ENCODE measurements at regions not wholly inside any gene's neighbourhood (a gene's known extent, or its start where the extent isn't known, plus 50 kb on each side); places are given as distances from the start of the nearest gene placed in this dataset.

- Histone ChIP-seq H4K20me1 (ENCODE audit: insufficient read depth, low read length) (no peaks in the 10 kb centered on the region), H3K23ac (ENCODE audit: low read depth, low read length) (no peak overlapping the region), H2AFZ (replicated peaks; ENCODE audit: low read length, poor library complexity) (no peak overlapping the region), H3K4me2 (ENCODE audit: low read depth, low read length) (no peak overlapping the region), H4K8ac (ENCODE audit: low read depth in 2 of 2, low read length in 2 of 2) (no peak overlapping the region), H4K5ac (ENCODE audit: low read depth, low read length) (no peak overlapping the region), H2AK9ac (replicated peaks; ENCODE audit: low read depth, low read length, poor library complexity) (no peak overlapping the region), H3K56ac (ENCODE audit: extremely low read depth, insufficient read depth, low read length) (no peak overlapping the region), H3K18ac (ENCODE audit: low read depth, low read length) (no peak overlapping the region), H3K79me1 (ENCODE audit: low read depth in 1 of 2, low read length in 2 of 2) (no peaks in the 10 kb centered on the region), H3K9me1 (ENCODE audit: insufficient read depth, low read length) (no peaks in the 10 kb centered on the region), H2AK5ac (ENCODE audit: low read depth, low read length) (no peak overlapping the region), H3K9ac (ENCODE audit: low read depth, low read length) (no peak overlapping the region), H3K27me3 (ENCODE audit: control insufficient read depth, insufficient read depth, low read length) (no peaks in the 10 kb centered on the region), H3K27ac (ENCODE audit: insufficient read depth, low read length) (no peak overlapping the region), H3K14ac (replicated peaks; ENCODE audit: low read depth, low read length) (no peak overlapping the region), H3K4me1 (ENCODE audit: control insufficient read depth, insufficient read depth, low read length) (no peaks in the 10 kb centered on the region), H4K91ac (ENCODE audit: insufficient read depth, low read depth, low read length) (no peak overlapping the region), H2BK20ac (ENCODE audit: low read depth, low read length) (no peak overlapping the region), H2BK120ac (ENCODE audit: low read depth, low read length) (no peak overlapping the region), H3K4ac (ENCODE audit: low read depth, low read length) (no peak overlapping the region), H2BK5ac (ENCODE audit: low read depth, low read length, poor library complexity, severe bottlenecking) (no peak overlapping the region), H3K36me3 (ENCODE audit: control insufficient read depth, insufficient read depth, low read length) (no peaks in the 10 kb centered on the region), H3K9me3 (ENCODE audit: control insufficient read depth, insufficient read depth, low read length) (no peaks in the 10 kb centered on the region; the same call in 1 of the 2 replicates), H2BK15ac (ENCODE audit: low read depth, low read length) (no peak overlapping the region), H3K4me3 (ENCODE audit: insufficient read depth, low read depth, low read length) (no peak overlapping the region)
- ChIA-PET POLR2A (ENCODE audit: unreplicated experiment) (no interaction called here), CTCF (no interaction called here)
- BruUV-seq (replicated peaks) = no TSS peak
- no CpG with 5 or more reads among the region's 1 CpG for WGBS, 2 experiments (ENCODE audit: extremely low coverage in 2 of 2, insufficient read length in 1 of 2)
- DNase-seq = no peak
- intact Hi-C loops (cut with micrococcal nuclease) = no loop called here
- TF ChIP-seq POLR2A (IDR thresholded peaks at IDR 0.05; ENCODE audit: low read depth, low read length) (no peak), NFE2L2 (IDR thresholded peaks at IDR 0.05; ENCODE audit: low read depth, low read length) (no peak), RAD21 (IDR thresholded peaks at IDR 0.05; ENCODE audit: low read length) (no peak), CTCF (conservative IDR thresholded peaks at IDR 0.05; ENCODE audit: low read depth, low read length) (no peak), ELK1 (IDR thresholded peaks at IDR 0.05; ENCODE audit: borderline replicate concordance, low read depth, low read length) (no peak), MXI1 (IDR thresholded peaks at IDR 0.05; ENCODE audit: borderline replicate concordance, low read depth, low read length) (no peak), CEBPB (IDR thresholded peaks at IDR 0.05; ENCODE audit: low read depth, low read length) (no peak), RCOR1 (IDR thresholded peaks at IDR 0.05; ENCODE audit: insufficient replicate concordance, low read length) (no peak), MAFK (IDR thresholded peaks at IDR 0.05; ENCODE audit: low read depth, low read length) (no peak), MAZ (IDR thresholded peaks at IDR 0.05; ENCODE audit: borderline replicate concordance, low read depth, low read length) (no peak)
- ATAC-seq (ENCODE audit: low read depth) = no peak
- dilution Hi-C loops (cut with HindIII; ENCODE audit: low sequenced_read_pairs, unreplicated experiment) = no loop called here
- in situ Hi-C loops (cut with MboI; ENCODE audit: low sequenced_read_pairs) = no loop called here
Observed at GRCh38 chr10:122768389-122768745, 68.7 kb upstream of the C10orf120 start.
